ENCODE measurements at regions not wholly inside any gene's neighbourhood (a gene's known extent, or its start where the extent isn't known, plus 50 kb on each side); places are given as distances from the start of the nearest gene placed in this dataset.

DNA sequence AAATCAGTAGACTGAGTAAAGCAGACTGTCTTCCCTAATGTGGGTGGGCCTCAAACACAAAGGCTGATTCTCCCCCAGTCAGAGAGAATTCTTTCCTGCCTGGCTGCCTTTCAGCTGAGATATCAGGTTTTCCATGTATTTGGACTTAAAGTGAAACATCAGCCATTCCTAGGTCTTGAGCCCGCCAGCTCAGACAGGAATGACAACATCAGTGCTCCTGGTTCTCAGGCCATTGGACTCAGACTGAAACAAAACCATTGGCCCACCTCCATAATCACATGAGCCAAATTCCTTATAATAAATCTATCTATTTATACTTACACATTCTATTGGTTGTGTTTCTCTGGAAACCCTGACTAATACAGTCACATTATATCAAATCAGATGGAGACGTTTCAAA is 56.7 kb upstream of the CLPB start:
- H2BK15ac ChIP-seq (ENCODE audit: low read depth, low read length): no peak overlapping the region
- no peak overlapping the region for H3K18ac ChIP-seq (ENCODE audit: low read depth, low read length)
- no peak overlapping the region for H2BK5ac ChIP-seq (ENCODE audit: low read depth, low read length, poor library complexity, severe bottlenecking)
- H3K4me1 ChIP-seq (ENCODE audit: control insufficient read depth, insufficient read depth, low read length): no peaks in the 10 kb centered on the region
- ChIA-PET CTCF (no interaction called here), POLR2A (ENCODE audit: unreplicated experiment) (no interaction called here)
- no CpG with 5 or more reads among the region's 2 CpGs for WGBS, 2 experiments (ENCODE audit: extremely low coverage in 2 of 2, insufficient read length in 1 of 2)
- no peak overlapping the region for H2BK20ac ChIP-seq (ENCODE audit: low read depth, low read length)
- no peak overlapping the region for H2AK9ac ChIP-seq (replicated peaks; ENCODE audit: low read depth, low read length, poor library complexity)
- H2BK120ac ChIP-seq (ENCODE audit: low read depth, low read length): no peak overlapping the region
- no peaks in the 10 kb centered on the region for H3K79me1 ChIP-seq (ENCODE audit: low read depth in 1 of 2, low read length in 2 of 2)
- no peak overlapping the region for H3K27ac ChIP-seq (ENCODE audit: insufficient read depth, low read length)
- no peaks in the 10 kb centered on the region for H3K9me3 ChIP-seq (ENCODE audit: control insufficient read depth, insufficient read depth, low read length)
- TF ChIP-seq, protein P1, sequence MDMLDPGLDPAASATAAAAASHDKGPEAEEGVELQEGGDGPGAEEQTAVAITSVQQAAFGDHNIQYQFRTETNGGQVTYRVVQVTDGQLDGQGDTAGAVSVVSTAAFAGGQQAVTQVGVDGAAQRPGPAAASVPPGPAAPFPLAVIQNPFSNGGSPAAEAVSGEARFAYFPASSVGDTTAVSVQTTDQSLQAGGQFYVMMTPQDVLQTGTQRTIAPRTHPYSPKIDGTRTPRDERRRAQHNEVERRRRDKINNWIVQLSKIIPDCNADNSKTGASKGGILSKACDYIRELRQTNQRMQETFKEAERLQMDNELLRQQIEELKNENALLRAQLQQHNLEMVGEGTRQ (IDR thresholded peaks at IDR 0.05; ENCODE audit: low read depth, low read length): no peak
- TF ChIP-seq, protein P2, sequence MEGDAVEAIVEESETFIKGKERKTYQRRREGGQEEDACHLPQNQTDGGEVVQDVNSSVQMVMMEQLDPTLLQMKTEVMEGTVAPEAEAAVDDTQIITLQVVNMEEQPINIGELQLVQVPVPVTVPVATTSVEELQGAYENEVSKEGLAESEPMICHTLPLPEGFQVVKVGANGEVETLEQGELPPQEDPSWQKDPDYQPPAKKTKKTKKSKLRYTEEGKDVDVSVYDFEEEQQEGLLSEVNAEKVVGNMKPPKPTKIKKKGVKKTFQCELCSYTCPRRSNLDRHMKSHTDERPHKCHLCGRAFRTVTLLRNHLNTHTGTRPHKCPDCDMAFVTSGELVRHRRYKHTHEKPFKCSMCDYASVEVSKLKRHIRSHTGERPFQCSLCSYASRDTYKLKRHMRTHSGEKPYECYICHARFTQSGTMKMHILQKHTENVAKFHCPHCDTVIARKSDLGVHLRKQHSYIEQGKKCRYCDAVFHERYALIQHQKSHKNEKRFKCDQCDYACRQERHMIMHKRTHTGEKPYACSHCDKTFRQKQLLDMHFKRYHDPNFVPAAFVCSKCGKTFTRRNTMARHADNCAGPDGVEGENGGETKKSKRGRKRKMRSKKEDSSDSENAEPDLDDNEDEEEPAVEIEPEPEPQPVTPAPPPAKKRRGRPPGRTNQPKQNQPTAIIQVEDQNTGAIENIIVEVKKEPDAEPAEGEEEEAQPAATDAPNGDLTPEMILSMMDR (conservative IDR thresholded peaks at IDR 0.05; ENCODE audit: low read depth, low read length): no peak
- TF ChIP-seq, protein P3, sequence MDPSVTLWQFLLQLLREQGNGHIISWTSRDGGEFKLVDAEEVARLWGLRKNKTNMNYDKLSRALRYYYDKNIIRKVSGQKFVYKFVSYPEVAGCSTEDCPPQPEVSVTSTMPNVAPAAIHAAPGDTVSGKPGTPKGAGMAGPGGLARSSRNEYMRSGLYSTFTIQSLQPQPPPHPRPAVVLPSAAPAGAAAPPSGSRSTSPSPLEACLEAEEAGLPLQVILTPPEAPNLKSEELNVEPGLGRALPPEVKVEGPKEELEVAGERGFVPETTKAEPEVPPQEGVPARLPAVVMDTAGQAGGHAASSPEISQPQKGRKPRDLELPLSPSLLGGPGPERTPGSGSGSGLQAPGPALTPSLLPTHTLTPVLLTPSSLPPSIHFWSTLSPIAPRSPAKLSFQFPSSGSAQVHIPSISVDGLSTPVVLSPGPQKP (IDR thresholded peaks at IDR 0.05; ENCODE audit: borderline replicate concordance, low read depth, low read length): no peak
- no peak for TF ChIP-seq MAFK (IDR thresholded peaks at IDR 0.05; ENCODE audit: low read depth, low read length)
- no peak for TF ChIP-seq RFX5 (IDR thresholded peaks at IDR 0.05; ENCODE audit: low read depth, low read length)
- TF ChIP-seq BHLHE40 (IDR thresholded peaks at IDR 0.05; ENCODE audit: low read depth, low read length): no peak
- no peak for TF ChIP-seq RAD21 (IDR thresholded peaks at IDR 0.05; ENCODE audit: low read length)
- no peak for TF ChIP-seq POLR2A (IDR thresholded peaks at IDR 0.05; ENCODE audit: low read depth, low read length)
- no peak for TF ChIP-seq RCOR1 (IDR thresholded peaks at IDR 0.05; ENCODE audit: insufficient replicate concordance, low read length)
- no peak for TF ChIP-seq MAZ (IDR thresholded peaks at IDR 0.05; ENCODE audit: borderline replicate concordance, low read depth, low read length)
- TF ChIP-seq CHD1 (IDR thresholded peaks at IDR 0.05; ENCODE audit: low read depth, low read length): no peak
- no peak overlapping the region for H3K4me2 ChIP-seq (ENCODE audit: low read depth, low read length)
- in situ Hi-C loops (cut with MboI; ENCODE audit: low sequenced_read_pairs) (no loop called here), intact Hi-C loops (cut with micrococcal nuclease) (no loop called here), dilution Hi-C loops (cut with HindIII; ENCODE audit: low sequenced_read_pairs, unreplicated experiment) (no loop called here)
- H2AFZ ChIP-seq (replicated peaks; ENCODE audit: low read length, poor library complexity): no peak overlapping the region
- H3K4ac ChIP-seq (ENCODE audit: low read depth, low read length): no peak overlapping the region
- H4K20me1 ChIP-seq (ENCODE audit: insufficient read depth, low read length): no peaks in the 10 kb centered on the region
- peak; percentile 4 for DNase-seq
- H3K27me3 ChIP-seq (ENCODE audit: control insufficient read depth, insufficient read depth, low read length): peaks cover 19% of the 10 kb centered on the region
- BruUV-seq (replicated peaks): no TSS peak
- H3K36me3 ChIP-seq (ENCODE audit: control insufficient read depth, insufficient read depth, low read length): no peaks in the 10 kb centered on the region
- no peak overlapping the region for H3K23ac ChIP-seq (ENCODE audit: low read depth, low read length)
- no peak overlapping the region for H3K14ac ChIP-seq (replicated peaks; ENCODE audit: low read depth, low read length)
- H3K56ac ChIP-seq (ENCODE audit: extremely low read depth, insufficient read depth, low read length): no peak overlapping the region
- H4K5ac ChIP-seq (ENCODE audit: low read depth, low read length): no peak overlapping the region
- no peak overlapping the region for H3K4me3 ChIP-seq (ENCODE audit: insufficient read depth, low read depth, low read length)
- H3K9me1 ChIP-seq (ENCODE audit: insufficient read depth, low read length): no peaks in the 10 kb centered on the region
- no peak overlapping the region for H2AK5ac ChIP-seq (ENCODE audit: low read depth, low read length)
- no peak overlapping the region for H4K91ac ChIP-seq (ENCODE audit: insufficient read depth, low read depth, low read length)
- H3K9ac ChIP-seq (ENCODE audit: low read depth, low read length): no peak overlapping the region
- no peak overlapping the region for H4K8ac ChIP-seq (ENCODE audit: low read depth in 2 of 2, low read length in 2 of 2)
- ATAC-seq (ENCODE audit: low read depth): no peak

Measured in IMR-90 (cell line).